ENCODE measurements at regions not wholly inside any gene's neighbourhood (a gene's known extent, or its start where the extent isn't known, plus 50 kb on each side); places are given as distances from the start of the nearest gene placed in this dataset.
A peak's percentile ranks its signal among the peaks of the same experiment; 100 is the strongest.

DNA sequence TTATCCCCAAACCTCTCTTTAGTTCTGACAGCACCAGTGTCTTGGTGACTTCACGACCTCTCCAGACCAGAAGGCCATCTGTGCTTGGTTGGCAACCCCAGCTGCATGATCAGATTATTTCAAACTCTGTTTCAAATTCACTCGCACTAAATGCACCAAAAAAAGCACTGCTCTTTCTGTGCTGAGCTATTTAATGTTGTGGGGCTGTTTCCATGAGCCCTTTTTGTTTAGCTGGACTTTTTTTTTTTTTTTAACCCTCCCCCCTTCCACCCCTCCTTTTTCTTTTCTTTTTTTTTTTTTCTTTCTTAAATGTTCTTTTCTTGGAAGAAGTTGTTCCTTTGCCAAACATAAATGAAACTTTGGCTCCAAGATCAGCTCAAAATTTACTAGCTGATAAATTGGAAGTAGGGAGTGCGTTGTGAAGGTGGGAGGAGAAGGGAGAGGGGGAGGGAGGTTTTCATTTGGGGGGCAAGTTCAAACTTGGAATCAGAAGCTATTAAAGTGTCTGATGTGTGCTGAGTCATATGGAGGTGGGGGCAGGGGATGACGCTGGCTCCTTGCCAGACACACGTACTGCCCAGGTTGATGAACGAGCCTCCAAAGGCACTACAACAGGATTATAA is 543.0 kb upstream of the TNP1 start:
- no peak for DNase-seq

DNA sequence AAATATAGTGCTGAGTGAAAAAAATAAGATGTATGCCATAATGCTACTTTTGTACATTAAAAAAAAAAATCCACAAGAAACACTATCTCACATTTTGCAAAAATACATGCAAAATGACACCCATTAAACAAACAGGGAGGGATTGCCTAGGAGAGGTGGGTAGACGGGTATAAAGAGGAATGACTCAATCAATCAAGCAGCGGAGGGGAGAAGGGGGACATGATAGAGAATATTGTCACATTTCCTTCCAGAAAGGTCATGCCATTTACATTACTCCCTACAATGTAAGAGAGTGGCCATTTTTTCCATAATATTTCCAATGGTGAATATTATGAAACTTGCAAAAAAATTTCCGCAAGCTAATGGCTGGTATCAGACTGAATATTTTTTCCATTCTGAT is 542.3 kb upstream of the TNP1 start:
- DNase-seq = no peak

DNA sequence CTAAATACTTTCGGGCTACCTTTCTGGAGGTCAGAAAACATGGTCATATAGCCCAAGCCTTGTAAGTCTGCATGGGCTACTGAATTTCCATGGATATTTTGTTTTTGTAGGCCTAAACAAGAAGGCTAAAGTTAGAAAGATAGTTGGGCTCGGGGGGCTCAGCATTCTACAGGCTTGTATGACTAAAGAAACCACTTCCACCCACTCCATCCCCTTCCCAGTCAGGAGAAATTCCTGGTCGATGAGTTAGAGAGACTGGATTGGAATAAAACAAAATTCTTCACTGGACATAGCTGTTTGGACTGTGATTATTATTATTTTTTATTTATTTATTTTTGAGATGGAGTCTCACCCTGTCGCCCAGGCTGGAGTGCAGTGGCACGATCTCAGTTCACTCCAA is 539.4 kb upstream of the TNP1 start:
- no peak for DNase-seq

DNA sequence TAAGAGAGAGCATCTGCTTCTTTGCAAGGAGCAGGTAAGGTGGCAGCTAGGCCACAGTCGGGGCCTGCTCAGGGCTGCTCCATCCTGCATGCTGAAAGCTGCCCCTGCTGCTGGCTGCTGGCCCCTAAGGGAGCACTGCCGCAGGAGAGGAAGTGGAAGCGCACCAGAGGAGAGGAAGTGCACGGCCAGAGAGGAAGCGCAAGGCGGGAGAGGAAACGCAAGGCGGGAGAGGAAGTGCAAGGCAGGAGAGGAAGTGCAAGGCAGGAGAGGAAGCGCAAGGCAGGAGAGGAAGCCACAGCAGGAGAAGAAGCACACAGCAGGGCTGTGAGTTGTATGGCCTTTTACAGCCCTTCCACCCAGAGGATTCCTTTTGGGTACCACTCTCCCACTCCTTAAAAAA is 539.0 kb upstream of the TNP1 start:
- peak; percentile 45 to 60 (median 59) for DNase-seq

DNA sequence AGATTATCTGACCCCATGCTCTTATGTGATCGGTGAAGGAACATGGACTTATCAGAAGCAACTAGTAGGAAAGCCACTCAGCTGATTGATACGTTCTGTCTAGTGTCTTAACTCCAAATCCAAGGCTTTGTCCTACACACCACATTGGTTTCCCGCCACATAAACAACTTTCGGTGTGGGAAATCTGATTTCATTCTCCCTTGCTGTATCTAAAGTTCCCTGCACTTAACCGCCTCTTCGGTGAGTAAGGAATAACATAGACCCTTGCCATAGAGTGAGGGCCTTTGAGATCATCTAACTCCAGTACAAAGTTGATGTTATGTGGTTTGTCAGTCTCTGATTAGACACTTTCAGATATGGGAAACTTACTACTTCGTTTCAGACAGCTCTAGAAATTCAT is 538.2 kb upstream of the TNP1 start:
- DNase-seq = no peak

DNA sequence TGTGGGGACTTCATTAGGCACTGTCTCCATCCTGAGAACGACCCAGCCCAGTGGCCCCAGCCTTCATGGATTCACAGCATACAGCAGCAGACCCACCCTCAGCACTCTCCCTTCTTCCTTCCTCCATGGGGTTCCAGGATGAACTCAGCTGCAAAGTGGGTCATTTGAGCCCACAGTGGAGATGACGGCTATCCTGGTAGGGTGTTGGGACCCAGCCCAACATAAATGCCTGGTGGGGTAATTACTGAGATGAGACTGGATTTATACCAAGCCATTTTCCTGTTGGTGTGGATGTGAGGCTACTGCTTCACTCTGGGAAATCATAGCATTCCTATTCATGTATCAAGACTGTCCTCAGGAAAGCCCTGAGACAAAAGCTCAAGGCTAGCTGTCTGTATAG is 536.7 kb upstream of the TNP1 start:
- no peak for DNase-seq

DNA sequence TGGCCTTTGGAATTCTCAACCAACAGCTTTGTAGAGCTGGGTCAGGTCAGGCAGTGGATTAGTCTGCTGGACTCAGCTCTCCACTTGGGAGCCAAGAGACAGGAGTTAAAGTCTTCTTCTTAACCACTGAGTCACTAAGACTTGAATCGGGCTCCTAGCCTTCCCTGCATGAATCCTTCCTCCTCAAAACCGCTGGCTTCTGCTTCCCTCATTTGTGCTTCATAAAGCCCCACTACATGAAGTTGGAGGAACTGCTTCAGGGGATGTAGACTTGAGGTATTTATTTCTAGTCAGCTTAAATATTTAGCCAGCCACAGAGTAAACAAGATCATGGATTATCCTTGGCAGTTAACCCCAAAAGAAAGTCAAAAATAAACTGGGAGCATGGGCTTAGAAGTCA is 536.3 kb upstream of the TNP1 start:
- DNase-seq = peak in 2 of 3 donors; percentile 24 to 32

DNA sequence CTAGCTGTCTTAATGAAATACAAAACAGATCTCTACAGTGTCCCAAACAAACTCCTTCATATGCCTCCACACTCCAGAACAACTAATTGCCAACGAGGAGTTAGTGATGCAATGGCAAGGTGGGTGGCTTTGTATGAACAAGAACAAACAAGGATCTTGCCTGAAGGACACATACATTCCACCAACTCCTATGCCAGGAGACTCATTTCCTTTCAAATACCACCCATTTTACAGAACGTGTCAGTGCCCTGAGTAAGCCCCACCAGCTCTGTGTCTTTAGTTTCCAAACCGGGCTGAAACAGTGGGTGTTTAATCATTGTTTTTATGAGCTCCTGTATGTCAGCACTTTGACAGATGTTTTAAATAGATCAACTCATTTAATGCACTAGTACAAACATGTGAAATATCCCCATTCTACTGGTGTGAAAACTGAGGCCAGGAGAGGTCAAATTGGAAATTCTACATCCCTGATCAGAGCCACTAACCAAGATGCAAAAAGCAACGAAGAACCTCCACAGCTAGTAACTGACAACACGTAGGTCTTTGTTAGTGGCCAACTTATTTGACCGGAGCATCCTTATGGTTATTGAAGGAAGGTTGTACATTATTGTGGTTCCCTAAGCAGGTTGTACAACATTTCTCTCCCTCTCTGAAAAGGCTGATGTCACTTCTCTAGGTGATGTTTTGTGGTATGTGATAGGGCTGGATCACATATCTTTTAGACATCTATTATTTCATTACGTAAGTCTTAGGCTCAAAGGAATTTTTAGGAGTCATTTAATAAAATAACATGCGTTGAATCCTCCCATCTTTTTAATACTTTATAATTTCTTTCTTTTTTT is 534.9 kb upstream of the TNP1 start:
- DNase-seq = no peak

DNA sequence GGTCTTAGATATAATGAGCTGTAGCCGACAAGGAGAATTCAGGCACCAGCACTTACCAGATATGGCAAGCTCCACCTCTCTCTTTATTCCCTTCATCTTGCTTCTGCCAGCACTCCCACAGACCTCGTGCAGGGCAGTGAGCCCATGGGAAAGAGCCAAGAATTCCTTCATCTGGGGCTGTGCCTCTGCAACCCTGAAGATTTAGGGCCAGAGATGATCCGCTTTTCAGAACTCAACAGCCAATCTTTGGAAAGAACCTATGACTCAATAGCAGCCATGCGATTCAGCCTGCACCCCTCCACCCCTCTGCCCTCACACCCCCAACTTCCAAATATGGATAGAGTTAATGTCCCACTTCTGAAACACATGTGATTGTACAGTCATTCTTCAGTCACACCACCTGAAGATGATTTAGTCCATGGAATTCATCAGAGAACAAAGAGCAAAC is 533.7 kb upstream of the TNP1 start:
- peak; percentile 61 to 65 (median 62) for DNase-seq

DNA sequence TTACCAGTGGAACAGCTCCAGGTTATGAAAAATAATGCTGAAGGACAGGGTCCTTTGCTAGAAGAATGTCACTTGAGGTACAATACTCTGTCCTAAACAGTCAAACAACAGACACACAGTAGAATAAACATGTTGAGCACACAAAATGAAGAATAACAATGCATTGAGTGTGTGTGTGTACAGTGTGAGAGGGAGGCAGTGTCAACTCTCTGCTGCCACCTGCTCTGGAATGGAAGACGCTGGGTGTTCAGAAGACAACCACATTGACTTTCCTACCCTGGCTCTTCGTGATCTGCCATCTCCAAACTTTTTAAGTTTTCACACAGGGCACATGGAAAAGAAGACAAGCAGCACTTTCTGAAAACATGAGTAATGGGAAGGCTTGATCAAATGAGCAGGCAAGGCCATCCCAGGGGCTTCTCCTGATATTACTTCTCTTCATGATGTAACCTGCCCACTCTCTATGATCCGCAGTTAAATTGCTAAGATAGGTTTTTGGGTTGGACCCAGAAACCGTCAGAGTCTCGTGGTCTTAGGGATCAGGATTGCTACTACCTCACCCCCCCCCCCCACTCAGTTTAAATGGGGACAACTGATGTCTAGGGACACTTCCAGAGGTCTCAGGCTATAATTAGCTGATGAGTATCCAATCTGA is 533.2 kb upstream of the TNP1 start:
- DNase-seq = no peak

DNA sequence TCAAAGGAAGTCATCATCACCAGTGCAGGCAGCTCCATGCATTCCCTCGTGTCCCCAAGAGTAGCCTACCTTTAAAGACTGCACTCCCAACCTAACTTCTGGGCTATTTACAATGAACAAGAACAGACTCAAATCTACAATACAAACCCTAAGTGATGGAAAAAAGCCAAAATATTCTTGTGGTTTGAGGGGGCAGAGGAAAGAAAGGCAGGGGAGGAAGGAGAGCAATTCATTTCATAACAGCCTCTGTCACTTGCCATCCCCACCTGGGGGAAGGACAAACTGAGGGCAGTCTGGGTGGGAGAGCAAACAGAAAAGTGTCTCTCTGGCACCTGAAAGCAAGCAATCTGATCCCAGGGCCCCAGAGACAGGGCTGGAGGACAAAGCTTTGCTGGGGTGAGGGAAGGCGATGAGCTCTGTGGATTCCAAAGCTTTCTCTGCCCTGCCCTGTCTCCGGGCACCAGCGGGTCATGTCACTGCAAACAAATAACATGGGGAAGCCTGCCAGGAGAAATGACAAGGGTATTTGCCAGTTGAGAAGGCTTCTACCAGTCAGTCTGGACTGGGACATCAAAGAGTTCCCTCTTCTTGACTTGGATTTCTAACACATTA is 528.0 kb upstream of the TNP1 start:
- DNase-seq = no peak

DNA sequence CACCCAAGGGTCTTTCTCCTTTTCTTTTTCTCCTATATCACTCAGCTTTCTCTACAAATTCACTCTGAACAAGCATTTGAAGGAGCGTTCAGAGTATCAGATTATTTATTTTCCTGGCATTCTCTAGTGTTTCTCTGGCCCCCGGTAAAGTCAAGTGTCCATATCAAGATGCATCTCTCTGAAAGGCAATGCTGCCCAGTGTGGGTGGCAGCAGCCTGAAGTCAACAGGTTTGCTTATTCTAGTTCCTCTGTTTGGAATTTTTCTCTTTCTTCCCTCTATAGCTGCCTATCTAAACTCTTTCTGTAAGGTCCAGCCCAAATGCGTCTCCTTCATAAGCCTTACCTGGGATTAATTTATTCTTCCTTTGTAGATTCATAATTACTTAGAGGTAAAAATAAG is 526.2 kb upstream of the TNP1 start:
- DNase-seq = no peak

DNA sequence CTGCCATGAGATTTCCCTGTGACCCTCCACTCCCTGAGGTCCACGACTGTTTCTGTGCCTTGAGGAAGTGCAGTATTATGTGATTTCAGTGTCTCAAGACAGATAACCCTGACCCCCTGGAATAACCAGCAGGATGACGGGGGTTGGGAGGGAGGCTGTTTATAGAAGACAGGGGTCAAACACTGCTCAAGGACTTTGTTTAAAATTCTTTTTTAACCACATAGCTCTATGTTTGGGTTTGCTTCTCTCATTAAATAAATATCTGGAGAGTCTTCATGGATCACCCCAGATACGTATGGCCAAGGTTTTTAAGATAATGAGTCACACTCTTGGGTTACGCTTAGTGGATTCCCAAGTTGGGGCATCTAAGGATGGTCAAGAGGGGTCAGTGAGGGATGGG is 523.8 kb upstream of the TNP1 start:
- no peak for DNase-seq

DNA sequence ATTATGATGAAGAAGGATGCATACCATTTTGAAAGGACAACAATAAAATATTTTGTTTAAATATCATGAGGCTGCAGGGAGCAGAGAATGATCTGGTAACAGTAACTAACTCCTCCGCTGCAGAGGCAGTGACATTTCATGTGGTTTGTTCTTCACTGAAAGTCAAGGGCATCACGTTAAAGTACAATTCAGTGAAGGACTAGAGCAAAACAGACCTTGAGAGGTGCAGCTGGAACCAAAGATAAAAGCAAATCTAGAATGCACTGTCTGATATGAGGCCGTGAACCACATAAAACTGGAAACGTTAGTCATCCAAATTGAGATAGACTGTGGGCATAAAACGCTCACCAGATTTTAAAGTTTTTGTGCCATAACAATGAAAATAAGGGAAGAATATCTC is 522.9 kb upstream of the TNP1 start:
- DNase-seq = no peak

DNA sequence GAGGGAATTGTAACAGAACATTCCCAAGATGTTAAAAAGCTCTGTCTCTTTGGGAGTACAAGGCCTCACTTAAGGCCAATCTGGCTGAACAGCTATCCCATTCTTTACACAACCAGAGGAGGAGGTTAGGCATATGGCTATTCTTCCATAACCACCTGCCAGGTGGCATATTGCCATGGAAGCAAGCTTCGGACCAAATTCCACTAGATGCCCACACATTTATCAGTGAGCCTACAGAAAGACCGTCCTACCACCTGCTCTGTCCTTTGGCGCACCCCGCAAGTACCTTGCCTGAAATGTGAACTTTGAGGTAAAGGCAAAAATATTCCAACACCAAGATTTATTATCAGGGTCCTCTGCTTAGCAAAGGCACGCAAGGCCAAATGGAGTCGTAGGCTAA is 519.9 kb upstream of the TNP1 start:
- DNase-seq = no peak

DNA sequence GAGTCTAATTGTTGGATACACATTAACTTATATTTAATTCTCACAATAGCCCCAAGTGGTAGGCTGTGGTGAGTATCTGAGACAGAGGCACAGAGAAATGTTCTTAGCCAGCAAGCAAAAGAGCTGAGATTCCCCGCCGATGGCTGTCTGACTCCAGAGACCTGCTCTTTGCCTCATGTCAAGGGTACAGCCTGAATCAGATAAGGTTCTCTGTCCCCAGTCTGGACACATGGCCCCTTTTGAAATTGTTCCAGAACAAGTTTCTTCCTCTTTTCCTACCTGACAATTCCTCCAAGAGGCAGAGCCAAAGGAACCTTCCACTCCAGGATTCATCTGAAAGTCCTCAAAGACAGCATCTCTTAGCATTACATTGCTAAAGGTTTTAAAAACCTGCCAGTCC is 512.9 kb upstream of the TNP1 start:
- no peak for DNase-seq

DNA sequence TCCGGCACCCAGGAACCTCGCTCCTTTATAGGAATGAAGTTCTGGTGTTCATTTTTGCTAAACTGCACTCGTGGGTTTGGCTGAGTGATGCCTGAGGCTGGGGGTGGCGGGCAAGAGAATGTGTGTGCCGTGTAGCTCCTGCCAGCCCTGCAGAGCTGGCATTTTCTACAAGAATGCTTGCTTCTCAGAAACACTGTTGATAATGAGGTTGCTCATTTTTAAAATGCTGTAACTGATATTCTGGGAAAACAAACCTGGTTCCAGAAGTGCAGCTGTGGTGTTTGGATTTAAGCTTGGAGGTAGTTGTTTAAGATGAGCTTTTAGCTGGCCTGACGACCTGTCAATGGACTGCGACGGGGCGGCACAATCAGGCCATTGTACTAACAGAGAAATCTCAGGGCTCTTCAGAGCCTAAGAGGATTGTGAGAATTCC is 511.9 kb upstream of the TNP1 start:
- DNase-seq = no peak

DNA sequence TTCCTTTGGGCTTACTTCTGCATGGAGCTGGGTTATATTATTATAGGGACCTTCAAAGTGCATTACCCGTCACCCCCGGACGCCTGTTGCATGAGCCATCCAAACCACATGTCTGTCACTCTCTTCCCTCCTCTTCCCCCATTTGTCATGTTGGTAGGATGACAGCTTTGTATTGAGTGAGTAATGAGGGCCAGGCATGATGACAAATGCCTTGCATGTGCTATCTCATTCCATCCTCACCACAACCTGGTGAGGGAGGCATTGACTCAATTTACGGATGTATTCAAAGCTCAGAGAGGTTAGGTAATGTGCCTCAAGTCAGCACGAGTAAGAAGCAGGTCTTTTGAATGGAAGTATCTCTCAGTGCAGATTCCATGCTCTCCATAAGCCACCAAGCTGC is 510.5 kb upstream of the TNP1 start:
- DNase-seq = peak; percentile 75 to 88 (median 81)

DNA sequence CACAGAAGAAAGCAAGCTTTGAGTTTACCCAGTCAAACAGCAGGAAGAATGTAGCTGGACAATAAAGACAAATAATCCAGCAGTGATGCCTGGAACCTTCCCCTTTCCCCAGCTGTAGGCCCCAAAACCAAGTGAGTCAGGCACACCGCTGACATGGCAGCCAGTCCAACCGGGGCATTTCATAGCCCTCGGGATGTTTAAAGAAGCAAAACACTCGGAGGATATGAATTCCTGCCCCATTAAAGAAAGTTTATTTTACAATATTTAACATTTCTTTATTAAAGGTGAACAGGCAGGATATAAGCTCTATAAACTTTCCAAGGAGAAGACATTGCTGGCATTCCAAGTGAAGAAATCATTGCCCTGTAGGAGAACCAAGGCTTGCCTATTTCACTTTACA is 507.6 kb upstream of the TNP1 start:
- DNase-seq = no peak

DNA sequence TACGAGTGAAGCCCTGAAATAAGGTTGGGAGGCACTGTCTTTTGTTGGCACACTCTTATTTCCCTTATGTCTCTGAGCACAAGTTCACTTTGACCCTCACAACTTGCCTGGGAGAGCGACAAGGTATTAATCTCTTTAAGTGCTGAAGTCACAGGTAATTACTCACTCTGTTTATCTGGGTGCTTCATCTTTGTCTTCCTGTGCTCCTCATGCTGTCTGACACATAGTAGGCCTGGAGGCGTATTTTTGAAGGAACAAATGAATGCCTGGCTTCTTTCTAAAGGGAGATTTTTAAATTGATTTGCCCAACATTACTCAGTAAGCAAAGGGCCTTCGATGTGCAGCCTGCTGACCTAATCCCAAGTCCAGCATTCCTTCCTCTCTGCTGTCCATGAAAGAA is 507.1 kb upstream of the TNP1 start:
- no peak for DNase-seq

DNA sequence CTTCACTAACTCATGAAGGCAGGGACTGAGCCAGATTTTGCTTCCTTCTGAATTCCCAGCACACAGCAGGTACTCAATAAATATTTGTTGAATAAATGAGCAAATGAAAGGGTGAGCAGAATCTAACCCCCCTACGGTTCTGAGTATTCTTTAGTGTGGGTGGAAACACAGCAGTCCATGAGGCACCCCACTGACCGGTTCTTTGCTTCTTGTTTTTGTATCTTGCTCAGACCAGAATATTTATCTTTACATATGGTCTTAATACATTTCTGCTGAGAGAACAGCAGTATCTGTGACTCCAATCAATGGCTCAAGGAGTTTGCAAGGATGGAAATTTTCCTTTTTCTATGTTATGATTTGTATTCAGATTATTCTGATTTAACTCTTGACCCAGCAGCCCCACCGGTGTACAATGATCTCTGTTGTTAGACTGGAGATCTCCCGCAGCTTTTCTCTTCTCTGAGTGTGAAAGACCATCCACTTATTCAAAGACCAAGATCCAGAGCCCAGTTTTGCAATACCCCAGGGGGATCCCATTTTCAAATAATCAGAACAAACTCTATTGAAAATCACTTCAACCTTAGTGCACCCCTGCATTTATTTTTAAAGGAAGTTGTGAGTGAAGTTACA is 506.5 kb upstream of the TNP1 start:
- no peak for DNase-seq

DNA sequence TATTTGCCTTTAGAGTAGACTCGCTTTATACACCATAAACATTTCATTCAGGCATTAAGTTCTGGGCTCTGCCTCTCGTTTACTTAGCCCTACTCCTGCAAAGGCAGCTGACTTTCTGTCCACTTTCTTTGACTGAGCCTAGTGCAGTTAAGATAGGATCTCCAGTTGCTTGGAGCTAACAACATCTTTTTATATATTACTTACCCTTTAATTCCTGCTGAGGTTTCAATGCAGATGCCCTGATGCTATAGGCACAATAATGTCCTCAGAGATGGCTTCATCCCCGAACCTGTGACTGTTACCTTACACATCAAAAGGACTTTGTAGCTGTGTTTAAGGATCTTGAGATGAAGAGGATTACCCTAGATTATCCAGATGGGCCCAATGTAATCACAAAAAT is 505.8 kb upstream of the TNP1 start:
- DNase-seq = no peak

DNA sequence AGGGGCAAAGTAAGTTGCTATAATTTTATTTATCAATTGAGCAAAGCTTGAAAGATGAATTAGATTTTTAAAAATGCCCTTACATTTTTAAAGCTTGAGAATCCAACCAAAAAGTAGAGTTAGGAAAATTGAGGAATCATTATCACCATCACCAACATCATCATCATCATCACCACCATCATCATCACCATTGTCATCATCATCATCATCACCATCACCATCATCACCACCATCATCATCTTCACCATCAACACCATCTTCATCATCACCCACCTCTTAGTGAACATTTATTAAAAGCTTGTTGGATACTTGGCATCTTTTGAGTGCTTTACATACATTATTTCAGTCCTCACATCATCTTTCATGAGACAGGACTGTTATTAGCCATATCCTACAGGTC is 504.4 kb upstream of the TNP1 start:
- no peak for DNase-seq
